Urothelium cell line (cell line): ENCODE measurements at regions not wholly inside any gene's neighbourhood (a gene's known extent, or its start where the extent isn't known, plus 50 kb on each side); places are given as distances from the start of the nearest gene placed in this dataset.

ENCODE experiments used
- DNase-seq: peaks from one replicate; pipeline ENCODE4 v3.0.0; 2011; ENCODE audit warnings: low spot score, mixed read lengths
- FAIRE-seq: peaks from 2 replicates; lab custom pipeline; 2011; peaks lifted over from hg19 to GRCh38; lab: Jason Lieb, UNC

- DNase-seq (no peak), FAIRE-seq (no peak)
Observed at GRCh38 chr1:222306011-222306410, 241.9 kb downstream of the HHIPL2 start.

DNA sequence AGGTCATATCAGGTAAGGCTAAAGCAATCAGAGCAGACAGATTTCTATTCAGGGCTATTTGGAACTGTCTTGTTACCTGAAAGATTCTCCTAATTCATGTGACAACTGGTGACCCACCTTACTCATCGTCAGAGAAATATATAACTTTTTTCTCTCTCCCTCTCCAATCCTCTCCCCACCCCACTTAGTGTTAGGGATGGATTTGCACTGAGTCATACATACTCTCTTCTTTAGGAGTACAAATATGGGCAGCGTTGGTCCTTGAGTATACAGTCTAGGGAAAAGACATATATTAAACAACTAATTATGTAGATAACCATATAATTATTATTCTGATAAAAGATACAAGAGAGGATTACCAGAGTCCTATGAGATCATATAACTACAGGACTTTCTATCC, 246.3 kb downstream of the HHIPL2 start:
- DNase-seq = no peak
- no peak for FAIRE-seq

GRCh38 chr1:222299524-222299923, 248.4 kb downstream of the HHIPL2 start:
- FAIRE-seq = no peak

DNA sequence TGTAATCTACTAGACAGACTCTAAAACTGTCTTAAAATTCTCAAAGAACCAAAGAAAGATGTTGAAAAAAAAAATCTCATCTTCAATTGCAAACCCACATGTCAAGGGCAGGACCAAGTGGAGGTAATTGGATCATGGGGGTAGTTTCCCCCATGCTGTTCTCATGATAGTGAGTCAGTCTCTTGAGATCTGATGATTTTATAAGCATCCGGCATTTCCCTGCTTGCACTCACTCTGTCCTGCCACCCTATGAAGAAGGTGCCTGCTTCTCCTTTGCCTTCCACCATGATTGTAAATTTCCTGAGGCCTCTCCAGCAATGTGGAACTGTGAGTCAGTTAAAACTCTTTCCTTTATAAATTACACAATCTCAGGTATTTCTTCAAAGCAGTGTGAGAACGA, 257.0 kb downstream of the HHIPL2 start:
- FAIRE-seq (no peak), DNase-seq (no peak)

More at GRCh38 chr1:222299524-222299923, 248.4 kb downstream of the HHIPL2 start:
- no peak for DNase-seq

GRCh38 chr1:222288053-222288452, 259.9 kb downstream of the HHIPL2 start:
- peak; percentile 15 for DNase-seq
- no peak for FAIRE-seq

DNA sequence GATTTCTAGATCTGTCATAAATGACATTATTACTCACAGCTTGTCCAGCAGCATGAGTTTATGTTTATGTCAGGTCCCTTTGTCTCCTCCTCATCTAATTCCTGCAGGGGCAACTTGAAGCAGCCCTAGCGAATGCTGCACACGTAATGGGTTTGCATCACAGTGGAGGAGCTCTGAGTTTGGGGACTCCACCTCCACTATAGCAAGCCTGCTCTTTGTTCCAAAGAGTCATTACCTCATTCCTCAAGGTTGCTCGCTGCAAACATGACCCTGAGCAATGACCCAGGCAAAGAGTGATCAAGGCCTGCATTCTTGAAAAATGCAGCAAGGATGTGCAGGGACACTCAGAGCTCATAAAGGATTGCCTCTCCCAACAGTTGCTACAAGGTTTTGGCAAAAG, 261.9 kb downstream of the HHIPL2 start:
- FAIRE-seq (no peak), DNase-seq (no peak)

- no peak for DNase-seq
- FAIRE-seq = no peak
Observed at GRCh38 chr1:222285526-222285925, 262.4 kb downstream of the HHIPL2 start.

- no peak for DNase-seq
- no peak for FAIRE-seq
Observed at GRCh38 chr1:222284466-222284865, 263.4 kb downstream of the HHIPL2 start.

DNA sequence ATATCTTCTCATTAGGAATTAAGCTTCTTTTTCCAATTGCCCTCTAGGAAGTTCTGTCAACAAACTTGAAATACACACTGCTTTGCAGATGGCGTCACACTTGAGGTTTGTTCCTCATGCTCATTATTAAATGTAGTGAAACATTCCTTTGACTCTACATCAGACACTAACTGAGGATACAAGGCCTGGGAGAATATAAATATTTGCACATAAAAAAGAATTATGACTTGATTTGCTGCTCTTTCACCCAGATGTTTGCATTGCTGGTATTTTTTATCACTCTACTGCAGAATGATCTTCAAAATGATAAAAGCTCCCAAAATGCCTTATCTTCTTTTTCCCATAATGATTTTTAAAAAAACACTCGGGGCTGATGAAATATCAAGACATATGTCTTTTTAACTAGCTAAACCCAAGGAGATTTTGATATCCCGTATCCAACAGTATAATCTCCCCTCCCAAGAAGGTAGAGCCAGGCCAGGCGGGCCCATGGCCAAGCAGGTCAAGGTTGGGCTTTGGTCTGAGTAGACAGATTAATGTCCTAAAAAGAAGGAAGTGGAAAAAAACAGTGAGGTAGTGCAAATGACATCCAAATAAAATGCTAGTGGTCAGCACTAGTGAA, 264.6 kb downstream of the HHIPL2 start:
- DNase-seq (no peak), FAIRE-seq (no peak)

DNA sequence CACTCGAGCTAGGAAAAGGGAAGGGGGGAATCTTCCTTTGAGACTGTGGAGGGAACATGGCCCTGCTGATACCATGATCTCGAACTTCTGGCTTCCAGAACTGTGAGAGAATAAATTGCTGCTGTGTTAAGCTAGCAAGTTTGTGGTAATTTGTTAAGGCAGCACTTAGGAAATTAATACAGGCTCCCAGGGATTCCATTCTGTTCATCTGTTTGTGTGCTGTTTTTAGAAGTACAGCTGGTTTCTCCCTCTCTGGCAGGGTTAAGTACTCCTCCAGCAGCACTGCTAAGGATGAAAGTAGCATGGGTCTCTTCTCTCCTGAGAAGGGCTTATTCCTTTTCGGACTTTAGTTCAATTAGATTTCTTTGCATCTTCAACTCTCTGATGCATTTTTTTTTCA, 268.3 kb downstream of the HHIPL2 start:
- DNase-seq (no peak), FAIRE-seq (no peak)

DNA sequence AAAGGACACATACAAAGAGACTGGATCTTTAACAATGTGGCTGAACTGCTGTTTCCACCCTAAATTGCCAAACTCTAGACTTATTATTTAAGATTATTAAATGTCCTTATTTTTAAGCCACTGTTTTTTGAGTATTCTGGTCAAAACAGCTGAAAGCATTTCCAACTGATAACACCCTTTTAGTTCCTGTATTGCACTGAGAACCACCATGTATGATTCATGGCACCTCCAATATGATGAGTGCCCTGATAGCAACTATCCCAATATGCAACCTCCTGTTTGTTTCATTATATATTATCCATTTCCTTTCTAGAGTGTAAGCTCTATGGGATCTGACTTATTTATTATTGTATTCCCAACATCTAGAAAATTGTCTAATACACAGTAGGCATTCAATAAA, 269.4 kb downstream of the HHIPL2 start:
- FAIRE-seq (no peak), DNase-seq (no peak)

- DNase-seq (no peak), FAIRE-seq (no peak)
Observed at GRCh38 chr1:222275729-222276465, 272.0 kb downstream of the HHIPL2 start.

GRCh38 chr1:222275001-222275728, 272.7 kb downstream of the HHIPL2 start:
- FAIRE-seq (no peak), DNase-seq (no peak)

GRCh38 chr1:222266223-222267196, 281.4 kb downstream of the HHIPL2 start:
- no peak for FAIRE-seq

GRCh38 chr1:222263791-222264190, 284.1 kb downstream of the HHIPL2 start:
- FAIRE-seq = no peak
- no peak for DNase-seq

More at GRCh38 chr1:222266223-222267196, 281.4 kb downstream of the HHIPL2 start:
- no peak for DNase-seq

GRCh38 chr1:222257027-222257426, 290.9 kb downstream of the HHIPL2 start:
- DNase-seq (no peak), FAIRE-seq (no peak)

GRCh38 chr1:222256058-222256457, 291.8 kb downstream of the HHIPL2 start:
- no peak for DNase-seq
- no peak for FAIRE-seq

GRCh38 chr1:222252788-222253187, 295.1 kb downstream of the HHIPL2 start:
- FAIRE-seq (no peak), DNase-seq (no peak)

GRCh38 chr1:222251847-222252246, 296.1 kb downstream of the HHIPL2 start:
- no peak for DNase-seq
- no peak for FAIRE-seq

DNA sequence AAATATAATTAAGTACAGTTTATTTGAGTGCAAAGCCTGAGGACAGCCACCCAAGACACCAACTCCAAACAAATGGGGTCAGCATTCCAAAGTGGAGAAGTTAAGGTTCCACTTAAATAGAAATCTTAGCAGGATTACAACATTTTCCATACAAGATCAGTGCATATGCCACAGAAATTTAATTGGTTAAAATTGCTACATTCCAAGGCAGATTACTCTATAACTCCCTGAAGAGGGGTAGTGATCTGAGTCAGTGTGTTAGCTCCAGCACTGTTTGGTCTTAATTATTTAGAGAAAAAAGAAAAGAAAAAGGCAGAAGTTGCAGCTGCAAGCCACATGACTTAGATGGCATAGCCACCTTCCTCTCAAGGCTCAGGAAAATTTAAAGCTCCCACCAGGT, 297.5 kb downstream of the HHIPL2 start:
- DNase-seq = no peak
- no peak for FAIRE-seq
